ENCODE measurements at regions not wholly inside any gene's neighbourhood (a gene's known extent, or its start where the extent isn't known, plus 50 kb on each side); places are given as distances from the start of the nearest gene placed in this dataset.

DNA sequence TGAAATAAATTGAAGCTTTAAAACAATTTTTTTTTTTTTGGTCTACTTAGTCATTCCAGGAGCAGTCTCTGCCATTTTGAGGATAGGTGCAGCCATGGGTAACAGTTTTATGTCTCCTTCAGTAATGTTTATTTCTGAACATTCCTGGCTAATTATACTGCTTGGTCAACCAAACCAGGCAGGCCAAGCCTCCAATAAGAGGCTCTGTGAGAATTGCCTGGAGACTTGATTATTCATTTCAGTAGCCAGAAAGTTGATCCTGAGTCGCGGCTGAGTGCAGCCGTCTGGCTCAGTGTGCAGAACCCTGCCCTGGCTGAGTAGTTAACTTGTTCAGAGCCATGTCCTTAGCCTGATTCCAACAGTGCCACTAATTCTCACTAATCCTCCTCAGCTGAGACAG lies 364.0 kb upstream of the FAT3 start:
- H3K27ac ChIP-seq (ENCODE audit: low read depth, low read length), result no peak overlapping the region
- no peaks in the 10 kb centered on the region for H3K9me3 ChIP-seq (ENCODE audit: control insufficient read depth in 1 of 2, low read length in 2 of 2)
- no peak overlapping the region for H3K4me3 ChIP-seq (ENCODE audit: low read depth in 1 of 2, low read length in 2 of 2)
- H3K4me1 ChIP-seq (ENCODE audit: control insufficient read depth in 1 of 2, insufficient read depth in 2 of 2, low read length in 2 of 2), result no peaks in the 10 kb centered on the region
- no peak overlapping the region for H3K9ac ChIP-seq (ENCODE audit: low read depth in 1 of 2, low read length in 2 of 2)
- no peaks in the 10 kb centered on the region for H3K36me3 ChIP-seq (ENCODE audit: control insufficient read depth in 1 of 2, insufficient read depth in 2 of 2, low read length in 2 of 2)
- H3K27me3 ChIP-seq (ENCODE audit: control insufficient read depth in 1 of 2, insufficient read depth in 2 of 2, low read length in 2 of 2), result no peaks in the 10 kb centered on the region

DNA sequence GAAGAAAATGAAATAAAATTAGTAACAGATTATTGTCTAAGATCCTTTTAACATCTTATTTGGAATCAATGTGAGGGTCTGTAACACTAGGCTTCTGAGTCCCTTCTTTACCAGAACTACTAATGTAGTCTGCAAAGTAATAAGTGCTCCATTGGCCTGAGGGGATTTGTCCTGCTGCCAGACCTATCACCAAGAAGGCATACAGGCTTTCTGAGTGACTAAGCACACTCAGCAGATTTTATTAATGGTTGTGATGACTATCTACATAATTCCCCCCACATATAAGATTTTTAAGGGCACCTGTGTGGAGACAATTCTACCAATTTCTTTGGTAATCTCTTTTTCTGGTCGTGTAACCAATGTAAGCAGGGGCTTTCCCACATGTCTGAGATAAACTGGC lies 365.0 kb upstream of the FAT3 start:
- Histone ChIP-seq H3K36me3 (ENCODE audit: control insufficient read depth in 1 of 2, insufficient read depth in 2 of 2, low read length in 2 of 2) (no peaks in the 10 kb centered on the region), H3K9ac (ENCODE audit: low read depth in 1 of 2, low read length in 2 of 2) (no peak overlapping the region), H3K27ac (ENCODE audit: low read depth, low read length) (no peak overlapping the region), H3K9me3 (ENCODE audit: control insufficient read depth in 1 of 2, low read length in 2 of 2) (no peaks in the 10 kb centered on the region), H3K4me1 (ENCODE audit: control insufficient read depth in 1 of 2, insufficient read depth in 2 of 2, low read length in 2 of 2) (no peaks in the 10 kb centered on the region), H3K27me3 (ENCODE audit: control insufficient read depth in 1 of 2, insufficient read depth in 2 of 2, low read length in 2 of 2) (no peaks in the 10 kb centered on the region), H3K4me3 (ENCODE audit: low read depth in 1 of 2, low read length in 2 of 2) (no peak overlapping the region)

DNA sequence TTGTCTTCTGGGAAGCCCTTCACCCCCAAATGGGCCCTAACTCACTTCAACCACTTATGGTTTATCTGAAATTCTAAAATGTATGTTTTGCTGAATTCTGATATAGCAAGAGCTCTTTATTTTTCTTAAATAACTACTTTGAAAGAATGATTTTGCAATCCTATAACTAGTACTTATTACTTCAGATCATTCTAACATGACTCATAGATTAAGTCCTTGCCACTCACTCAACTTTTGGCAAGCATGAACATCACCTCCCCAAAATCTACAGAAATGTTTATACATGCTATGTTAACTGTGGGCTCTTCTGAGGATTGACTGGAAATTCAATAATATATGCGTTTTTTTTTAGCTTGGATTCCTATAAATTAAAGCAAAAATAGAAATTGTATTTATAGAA lies 367.4 kb upstream of the FAT3 start:
- Histone ChIP-seq H3K9me3 (ENCODE audit: control insufficient read depth in 1 of 2, low read length in 2 of 2) (no peaks in the 10 kb centered on the region), H3K9ac (ENCODE audit: low read depth in 1 of 2, low read length in 2 of 2) (no peak overlapping the region), H3K4me1 (ENCODE audit: control insufficient read depth in 1 of 2, insufficient read depth in 2 of 2, low read length in 2 of 2) (no peaks in the 10 kb centered on the region), H3K27me3 (ENCODE audit: control insufficient read depth in 1 of 2, insufficient read depth in 2 of 2, low read length in 2 of 2) (no peaks in the 10 kb centered on the region), H3K36me3 (ENCODE audit: control insufficient read depth in 1 of 2, insufficient read depth in 2 of 2, low read length in 2 of 2) (no peaks in the 10 kb centered on the region), H3K4me3 (ENCODE audit: low read depth in 1 of 2, low read length in 2 of 2) (no peak overlapping the region), H3K27ac (ENCODE audit: low read depth, low read length) (no peak overlapping the region)

DNA sequence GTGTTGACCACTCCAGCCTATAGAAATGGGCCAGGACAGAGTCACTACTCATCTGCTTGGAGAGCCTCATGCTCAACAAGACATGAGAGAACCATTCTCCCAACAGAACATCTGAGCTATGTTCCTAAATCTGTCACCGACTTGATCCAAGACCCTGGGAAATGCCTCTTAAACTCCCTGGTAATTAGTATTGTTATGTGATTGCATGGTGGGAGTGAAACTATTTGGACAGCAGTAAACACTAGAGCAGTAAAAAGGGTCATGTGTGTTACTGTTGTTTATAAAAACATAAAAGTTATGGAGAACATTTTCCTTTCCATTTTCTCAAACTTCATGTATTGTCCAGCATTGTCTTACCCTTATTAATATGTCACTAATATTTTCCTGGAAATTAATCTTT lies 369.8 kb upstream of the FAT3 start:
- Histone ChIP-seq H3K36me3 (ENCODE audit: control insufficient read depth in 1 of 2, insufficient read depth in 2 of 2, low read length in 2 of 2) (no peaks in the 10 kb centered on the region), H3K27me3 (ENCODE audit: control insufficient read depth in 1 of 2, insufficient read depth in 2 of 2, low read length in 2 of 2) (no peaks in the 10 kb centered on the region), H3K9me3 (ENCODE audit: control insufficient read depth in 1 of 2, low read length in 2 of 2) (no peaks in the 10 kb centered on the region), H3K9ac (ENCODE audit: low read depth in 1 of 2, low read length in 2 of 2) (no peak overlapping the region), H3K4me3 (ENCODE audit: low read depth in 1 of 2, low read length in 2 of 2) (no peak overlapping the region), H3K4me1 (ENCODE audit: control insufficient read depth in 1 of 2, insufficient read depth in 2 of 2, low read length in 2 of 2) (no peaks in the 10 kb centered on the region), H3K27ac (ENCODE audit: low read depth, low read length) (no peak overlapping the region)

DNA sequence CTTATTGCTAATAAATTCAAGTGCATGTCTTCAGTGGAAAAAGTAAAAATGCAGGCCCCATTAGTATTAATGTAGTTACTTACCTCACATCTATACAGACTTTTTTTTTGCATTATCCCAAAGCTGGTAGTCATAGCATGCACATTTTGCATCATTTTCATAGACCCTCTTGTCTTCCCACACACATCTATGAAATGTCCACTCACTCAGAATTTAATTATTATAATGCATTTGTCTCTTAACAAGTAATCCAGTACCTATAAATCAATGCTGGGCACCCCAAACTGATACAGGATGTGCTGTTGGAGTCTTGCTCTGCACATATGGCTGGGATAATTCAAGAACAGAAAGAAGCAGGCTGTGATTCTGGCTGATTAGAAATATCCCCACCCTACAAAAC lies 370.4 kb upstream of the FAT3 start:
- no peaks in the 10 kb centered on the region for H3K36me3 ChIP-seq (ENCODE audit: control insufficient read depth in 1 of 2, insufficient read depth in 2 of 2, low read length in 2 of 2)
- no peak overlapping the region for H3K9ac ChIP-seq (ENCODE audit: low read depth in 1 of 2, low read length in 2 of 2)
- no peaks in the 10 kb centered on the region for H3K4me1 ChIP-seq (ENCODE audit: control insufficient read depth in 1 of 2, insufficient read depth in 2 of 2, low read length in 2 of 2)
- H3K27me3 ChIP-seq (ENCODE audit: control insufficient read depth in 1 of 2, insufficient read depth in 2 of 2, low read length in 2 of 2), result no peaks in the 10 kb centered on the region
- H3K9me3 ChIP-seq (ENCODE audit: control insufficient read depth in 1 of 2, low read length in 2 of 2), result no peaks in the 10 kb centered on the region
- H3K27ac ChIP-seq (ENCODE audit: low read depth, low read length), result no peak overlapping the region
- no peak overlapping the region for H3K4me3 ChIP-seq (ENCODE audit: low read depth in 1 of 2, low read length in 2 of 2)

DNA sequence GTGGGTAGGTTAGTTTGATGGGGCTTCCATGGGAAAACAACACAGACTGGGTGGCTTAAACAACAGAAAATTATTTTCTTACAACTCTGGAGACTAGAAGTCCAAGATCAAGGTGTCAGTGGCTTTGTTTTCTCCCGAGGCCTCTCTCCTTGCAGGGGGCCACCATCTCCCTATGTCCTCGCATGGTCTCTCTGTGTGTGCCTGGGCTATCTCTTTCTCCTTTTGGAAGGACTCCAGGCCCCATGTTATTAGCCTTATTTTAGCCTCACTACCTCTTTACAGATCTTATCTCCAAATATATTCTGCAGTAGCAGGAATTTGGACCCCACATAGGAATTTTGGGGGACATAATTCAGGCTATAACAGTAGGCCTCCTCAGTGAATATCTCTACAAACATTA lies 372.7 kb upstream of the FAT3 start:
- H3K27me3 ChIP-seq (ENCODE audit: control insufficient read depth in 1 of 2, insufficient read depth in 2 of 2, low read length in 2 of 2), result no peaks in the 10 kb centered on the region
- H3K4me3 ChIP-seq (ENCODE audit: low read depth in 1 of 2, low read length in 2 of 2), result no peak overlapping the region
- H3K36me3 ChIP-seq (ENCODE audit: control insufficient read depth in 1 of 2, insufficient read depth in 2 of 2, low read length in 2 of 2), result no peaks in the 10 kb centered on the region
- H3K27ac ChIP-seq (ENCODE audit: low read depth, low read length), result no peak overlapping the region
- no peaks in the 10 kb centered on the region for H3K4me1 ChIP-seq (ENCODE audit: control insufficient read depth in 1 of 2, insufficient read depth in 2 of 2, low read length in 2 of 2)
- H3K9me3 ChIP-seq (ENCODE audit: control insufficient read depth in 1 of 2, low read length in 2 of 2), result no peaks in the 10 kb centered on the region
- no peak overlapping the region for H3K9ac ChIP-seq (ENCODE audit: low read depth in 1 of 2, low read length in 2 of 2)

DNA sequence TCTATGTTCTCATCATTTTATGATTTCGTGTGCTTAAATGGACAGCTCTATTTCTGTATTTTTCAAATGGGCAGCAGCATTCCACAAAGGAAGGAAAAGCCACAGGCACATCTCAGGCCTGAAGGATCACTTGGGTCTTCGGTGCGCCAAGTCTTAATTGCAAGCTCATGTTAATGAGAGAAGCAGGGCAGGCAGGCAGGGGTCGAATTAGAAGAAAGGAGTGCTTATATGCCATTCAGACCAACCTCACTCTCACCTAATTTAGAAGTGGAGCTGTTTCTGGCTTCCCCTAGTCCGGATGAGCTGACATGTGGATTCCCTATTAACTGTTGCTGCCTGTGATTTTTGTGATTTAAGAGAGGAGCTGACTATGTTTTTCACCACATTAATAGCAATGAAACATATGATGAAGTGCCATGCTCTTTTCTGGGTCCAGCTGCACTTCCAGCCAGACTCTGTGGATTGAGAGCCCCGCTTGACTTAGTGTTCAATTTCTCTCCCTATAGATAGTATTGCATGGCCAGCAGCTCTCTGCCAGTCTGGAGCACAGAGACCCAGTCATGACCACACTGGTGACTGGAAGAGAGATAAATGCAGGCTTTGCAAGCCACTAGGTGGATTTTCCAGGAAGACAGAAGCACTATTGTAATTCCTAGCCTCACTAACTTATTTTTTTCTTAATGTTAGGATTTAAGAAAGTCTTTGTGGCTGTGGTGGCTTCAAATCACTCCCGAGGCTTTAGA lies 373.9 kb upstream of the FAT3 start:
- Histone ChIP-seq H3K4me3 (ENCODE audit: low read depth in 1 of 2, low read length in 2 of 2) (no peak overlapping the region), H3K27ac (ENCODE audit: low read depth, low read length) (no peak overlapping the region), H3K4me1 (ENCODE audit: control insufficient read depth in 1 of 2, insufficient read depth in 2 of 2, low read length in 2 of 2) (no peaks in the 10 kb centered on the region), H3K9me3 (ENCODE audit: control insufficient read depth in 1 of 2, low read length in 2 of 2) (no peaks in the 10 kb centered on the region), H3K9ac (ENCODE audit: low read depth in 1 of 2, low read length in 2 of 2) (no peak overlapping the region), H3K36me3 (ENCODE audit: control insufficient read depth in 1 of 2, insufficient read depth in 2 of 2, low read length in 2 of 2) (no peaks in the 10 kb centered on the region), H3K27me3 (ENCODE audit: control insufficient read depth in 1 of 2, insufficient read depth in 2 of 2, low read length in 2 of 2) (no peaks in the 10 kb centered on the region)

DNA sequence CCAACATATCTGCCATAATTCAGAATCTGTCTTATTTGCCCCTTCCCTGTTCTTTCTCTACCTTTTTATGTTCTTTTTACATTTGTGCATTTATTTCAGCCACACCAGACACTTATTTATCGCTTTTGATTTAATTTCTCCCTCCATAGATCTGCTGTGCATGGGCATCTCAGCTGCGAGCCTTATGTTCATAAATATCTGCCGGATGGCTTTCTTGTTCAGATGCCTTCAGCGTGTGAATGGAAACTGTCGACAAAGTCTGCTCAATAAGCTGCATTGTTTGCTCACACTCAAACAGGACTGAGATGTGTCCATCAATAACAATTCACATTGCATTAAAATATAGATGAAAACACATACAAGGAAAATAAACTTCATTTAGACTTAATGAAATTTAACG lies 374.6 kb upstream of the FAT3 start:
- Histone ChIP-seq H3K4me1 (ENCODE audit: control insufficient read depth in 1 of 2, insufficient read depth in 2 of 2, low read length in 2 of 2) (no peaks in the 10 kb centered on the region), H3K9ac (ENCODE audit: low read depth in 1 of 2, low read length in 2 of 2) (no peak overlapping the region), H3K27me3 (ENCODE audit: control insufficient read depth in 1 of 2, insufficient read depth in 2 of 2, low read length in 2 of 2) (no peaks in the 10 kb centered on the region), H3K36me3 (ENCODE audit: control insufficient read depth in 1 of 2, insufficient read depth in 2 of 2, low read length in 2 of 2) (no peaks in the 10 kb centered on the region), H3K9me3 (ENCODE audit: control insufficient read depth in 1 of 2, low read length in 2 of 2) (no peaks in the 10 kb centered on the region), H3K27ac (ENCODE audit: low read depth, low read length) (no peak overlapping the region), H3K4me3 (ENCODE audit: low read depth in 1 of 2, low read length in 2 of 2) (no peak overlapping the region)

DNA sequence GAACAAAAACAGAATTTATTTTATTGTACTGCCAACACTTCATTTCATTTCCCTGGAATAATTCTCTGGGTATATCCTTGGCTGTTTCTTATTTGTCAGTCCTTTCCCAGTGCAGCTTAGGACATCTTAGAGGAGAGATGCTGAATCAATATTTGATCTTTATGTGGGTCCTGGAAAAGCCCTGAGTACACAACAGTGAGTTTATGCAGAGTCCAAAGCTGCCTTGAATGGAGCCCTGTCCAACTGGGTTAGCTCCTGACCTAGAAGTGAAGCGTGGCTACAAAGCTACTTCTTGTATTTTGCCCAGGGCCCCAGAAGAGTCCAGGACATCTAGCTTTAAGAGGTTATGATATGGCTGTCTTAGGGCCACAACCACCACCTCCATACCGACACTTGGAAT lies 378.0 kb upstream of the FAT3 start:
- H3K36me3 ChIP-seq (ENCODE audit: control insufficient read depth in 1 of 2, insufficient read depth in 2 of 2, low read length in 2 of 2), result no peaks in the 10 kb centered on the region
- H3K4me1 ChIP-seq (ENCODE audit: control insufficient read depth in 1 of 2, insufficient read depth in 2 of 2, low read length in 2 of 2), result no peaks in the 10 kb centered on the region
- H3K4me3 ChIP-seq (ENCODE audit: low read depth in 1 of 2, low read length in 2 of 2), result no peak overlapping the region
- H3K9me3 ChIP-seq (ENCODE audit: control insufficient read depth in 1 of 2, low read length in 2 of 2), result no peaks in the 10 kb centered on the region
- H3K9ac ChIP-seq (ENCODE audit: low read depth in 1 of 2, low read length in 2 of 2), result no peak overlapping the region
- no peaks in the 10 kb centered on the region for H3K27me3 ChIP-seq (ENCODE audit: control insufficient read depth in 1 of 2, insufficient read depth in 2 of 2, low read length in 2 of 2)
- no peak overlapping the region for H3K27ac ChIP-seq (ENCODE audit: low read depth, low read length)

DNA sequence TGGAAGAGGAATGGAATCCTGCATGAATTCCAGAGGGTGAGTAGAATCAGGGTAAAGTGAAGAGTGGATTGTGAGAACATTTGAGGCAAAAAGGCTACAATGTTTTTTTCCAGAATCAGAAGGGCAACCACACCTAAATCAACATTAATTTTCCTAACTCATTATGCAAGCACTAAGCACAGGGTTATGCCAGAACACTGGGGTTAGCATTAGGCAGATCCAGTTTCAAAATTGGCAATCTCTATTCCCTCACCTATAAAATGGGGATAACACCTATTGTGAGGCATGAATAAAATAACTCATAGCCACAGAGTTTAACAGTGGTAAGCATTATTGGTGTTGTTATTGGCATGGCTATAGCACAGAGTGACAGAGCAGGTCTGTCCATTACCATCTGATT lies 378.6 kb upstream of the FAT3 start:
- Histone ChIP-seq H3K4me3 (ENCODE audit: low read depth in 1 of 2, low read length in 2 of 2) (no peak overlapping the region), H3K9ac (ENCODE audit: low read depth in 1 of 2, low read length in 2 of 2) (no peak overlapping the region), H3K27ac (ENCODE audit: low read depth, low read length) (no peak overlapping the region), H3K4me1 (ENCODE audit: control insufficient read depth in 1 of 2, insufficient read depth in 2 of 2, low read length in 2 of 2) (no peaks in the 10 kb centered on the region), H3K36me3 (ENCODE audit: control insufficient read depth in 1 of 2, insufficient read depth in 2 of 2, low read length in 2 of 2) (no peaks in the 10 kb centered on the region), H3K9me3 (ENCODE audit: control insufficient read depth in 1 of 2, low read length in 2 of 2) (no peaks in the 10 kb centered on the region), H3K27me3 (ENCODE audit: control insufficient read depth in 1 of 2, insufficient read depth in 2 of 2, low read length in 2 of 2) (no peaks in the 10 kb centered on the region)

All from duodenal mucosa (tissue), 2 donors.